AG04449 (cell line): ENCODE measurements at regions not wholly inside any gene's neighbourhood (a gene's known extent, or its start where the extent isn't known, plus 50 kb on each side); places are given as distances from the start of the nearest gene placed in this dataset.

Experiments
- CTCF ChIA-PET: fragments of 350-600 bp; formaldehyde crosslinking; extraction: SDS; loops from one replicate; lab custom pipeline; 2021; ENCODE audit warnings: antibody characterized with exemption; lab: Yijun Ruan, JAX
- POLR2A ChIA-PET: fragments of 400-600, 350-600 bp; formaldehyde crosslinking; extraction: SDS; loops from one replicate; lab custom pipeline; 2020; ENCODE audit warnings: antibody characterized with exemption, inconsistent platforms; lab: Yijun Ruan, JAX
- DNase-seq: peaks from one replicate; pipeline ENCODE4 v3.0.0-alpha.2; 2010; ENCODE audit warnings: low read depth, low spot score
- H3K4me3 ChIP-seq: 2 replicates; pipeline ENCODE4 v1.5.1; 2011; ENCODE audit warnings: low read depth, mild to moderate bottlenecking, control low read depth, low read length
- CTCF ChIP-seq: IDR thresholded peaks from one replicate; pipeline ENCODE4 v1.5.1; 2011; ENCODE audit warnings: mild to moderate bottlenecking, moderate library complexity, low read length, control low read depth, inconsistent platforms; ENCODE audit not compliant: insufficient read depth; ENCODE audit errors: missing control alignments

- CTCF ChIA-PET = no interaction called here
- no peak for DNase-seq
- no peak overlapping the region for H3K4me3 ChIP-seq
- POLR2A ChIA-PET = no interaction called here
- no peak for TF ChIP-seq CTCF
Observed at GRCh38 chr22:47558828-47559700, 796.6 kb downstream of the TBC1D22A start.

GRCh38 chr22:47556473-47556872 lies 794.0 kb downstream of the TBC1D22A start:
- H3K4me3 ChIP-seq = no peak overlapping the region
- CTCF ChIA-PET = no interaction called here
- no peak for TF ChIP-seq CTCF
- no peak for DNase-seq
- POLR2A ChIA-PET = no interaction called here

GRCh38 chr22:47553436-47553835 lies 791.0 kb downstream of the TBC1D22A start:
- ChIA-PET CTCF (no interaction called here), POLR2A (no interaction called here)
- DNase-seq = no peak
- no peak overlapping the region for H3K4me3 ChIP-seq
- no peak for TF ChIP-seq CTCF

- ChIA-PET CTCF (no interaction called here), POLR2A (no interaction called here)
- H3K4me3 ChIP-seq = no peak overlapping the region
- no peak for DNase-seq
- TF ChIP-seq CTCF = no peak
Observed at GRCh38 chr22:47552541-47553205, 790.2 kb downstream of the TBC1D22A start.

GRCh38 chr22:47552024-47552423 lies 789.6 kb downstream of the TBC1D22A start:
- no peak for DNase-seq
- no peak for TF ChIP-seq CTCF
- ChIA-PET CTCF (no interaction called here), POLR2A (no interaction called here)
- H3K4me3 ChIP-seq = no peak overlapping the region

GRCh38 chr22:47551431-47551775 lies 789.0 kb downstream of the TBC1D22A start:
- POLR2A ChIA-PET = no interaction called here
- no peak for DNase-seq
- CTCF ChIA-PET = no interaction called here
- H3K4me3 ChIP-seq = no peak overlapping the region
- no peak for TF ChIP-seq CTCF
